Large intestine (tissue), 3 donors: ENCODE measurements at regions not wholly inside any gene's neighbourhood (a gene's known extent, or its start where the extent isn't known, plus 50 kb on each side); places are given as distances from the start of the nearest gene placed in this dataset.

Experiments
- DNase-seq, 2 donors: peaks; one replicate each; pipeline versions ENCODE4 v3.0.0 to v3.0.0-alpha.2; 2013
- H3K27ac ChIP-seq: one replicate; pipeline ENCODE4 v1.5.1; 2013; ENCODE audit warnings: low read length
- H3K27me3 ChIP-seq: 2 replicates; pipeline ENCODE4 v1.6.1; 2013; ENCODE audit warnings: low read length; ENCODE audit not compliant: control insufficient read depth, insufficient read depth
- H3K36me3 ChIP-seq: 2 replicates; pipeline ENCODE4 v1.6.1; 2013; ENCODE audit warnings: low read length; ENCODE audit not compliant: control insufficient read depth, insufficient read depth
- H3K4me1 ChIP-seq: one replicate; pipeline ENCODE4 v1.6.1; 2013; ENCODE audit warnings: low read length; ENCODE audit not compliant: control insufficient read depth, insufficient read depth
- H3K4me3 ChIP-seq: one replicate; pipeline ENCODE4 v1.5.1; 2013; ENCODE audit warnings: low read length
- H3K9me3 ChIP-seq: one replicate; pipeline ENCODE4 v1.6.1; 2013; ENCODE audit warnings: mild to moderate bottlenecking, low read depth, low read length, moderate library complexity; ENCODE audit not compliant: control insufficient read depth
- WGBS: methylation state at CpG from one replicate; pipeline ENCODE4 v1.1.5; 2013; ENCODE audit warnings: low lambda C conversion rate; ENCODE audit not compliant: insufficient coverage; 5-methylcytosine and 5-hydroxymethylcytosine counted together

DNA sequence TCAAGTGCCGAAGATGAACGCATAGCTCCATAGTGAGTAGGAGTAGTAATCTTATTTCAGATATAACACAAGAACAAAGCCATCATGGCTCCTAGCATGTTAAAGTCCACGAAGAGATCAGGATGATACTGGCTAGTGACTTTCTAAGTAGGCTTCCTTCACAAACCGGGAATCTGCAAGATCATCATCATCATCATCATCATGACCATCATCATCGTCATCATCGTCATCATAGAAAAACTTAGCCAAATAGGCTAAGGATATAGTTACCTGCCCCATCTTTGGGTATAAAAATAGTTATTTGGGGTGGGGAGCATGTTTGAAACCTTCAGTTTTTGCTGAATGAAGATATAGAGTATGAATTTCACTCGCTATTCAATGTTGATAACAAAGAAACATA is 57.9 kb downstream of the PYDC2 start:
- Histone ChIP-seq H3K36me3 (no peaks in the 10 kb centered on the region), H3K9me3 (no peaks in the 10 kb centered on the region), H3K4me1 (no peaks in the 10 kb centered on the region), H3K4me3 (no peak overlapping the region), H3K27ac (no peak overlapping the region), H3K27me3 (no peaks in the 10 kb centered on the region)
- 89% methylated on average over 3 of the region's 7 CpGs for whole genome bisulfite sequencing
- DNase-seq, result no peak

DNA sequence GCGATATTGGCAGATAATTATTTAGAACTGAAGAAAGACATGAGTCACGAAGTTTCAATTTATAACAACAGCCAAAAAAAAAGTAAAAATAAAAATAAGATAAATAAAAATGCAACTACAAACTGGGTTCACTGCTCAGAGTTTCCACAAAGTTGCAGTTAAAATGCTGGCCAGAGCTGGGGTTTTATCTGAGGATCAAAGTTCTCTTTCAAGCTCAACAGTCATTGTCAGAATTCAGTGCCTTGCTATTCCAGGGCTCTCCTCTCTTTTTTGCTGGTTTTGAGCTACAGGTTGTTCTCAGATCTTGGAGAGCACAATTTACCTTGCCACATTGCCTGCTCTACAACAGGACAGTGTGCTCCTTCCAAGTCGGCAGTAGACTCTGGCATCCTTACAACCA is 60.1 kb downstream of the PYDC2 start:
- no peaks in the 10 kb centered on the region for H3K36me3 ChIP-seq
- no peak for DNase-seq
- H3K27ac ChIP-seq, result no peak overlapping the region
- WGBS, result 93% methylated on average over 2 of the region's 3 CpGs
- no peak overlapping the region for H3K4me3 ChIP-seq
- no peaks in the 10 kb centered on the region for H3K9me3 ChIP-seq
- no peaks in the 10 kb centered on the region for H3K27me3 ChIP-seq
- no peaks in the 10 kb centered on the region for H3K4me1 ChIP-seq

DNA sequence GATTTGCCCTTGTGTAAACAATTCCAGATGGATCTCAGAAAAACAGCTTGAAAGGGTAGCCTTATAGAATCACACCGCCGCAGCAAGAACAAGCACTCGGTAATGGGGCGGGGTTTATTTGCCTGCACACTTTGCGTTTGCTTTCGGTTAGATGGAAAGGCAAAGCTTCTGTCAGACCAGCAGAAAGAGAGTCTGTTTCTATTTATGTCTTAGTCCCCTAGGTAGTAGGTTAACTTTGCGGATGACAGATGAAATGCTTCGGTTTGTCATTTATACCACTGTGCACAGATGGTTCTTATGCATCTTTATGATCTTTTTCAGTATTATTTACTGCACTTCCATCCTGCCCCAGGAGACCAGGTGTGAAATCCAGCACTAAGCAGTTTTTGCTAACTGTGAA is 62.2 kb downstream of the PYDC2 start:
- no peak for DNase-seq
- H3K36me3 ChIP-seq, result no peaks in the 10 kb centered on the region
- H3K27ac ChIP-seq, result no peak overlapping the region
- WGBS, result 88% methylated on average over 5 of the region's 8 CpGs
- H3K4me1 ChIP-seq, result no peaks in the 10 kb centered on the region
- no peaks in the 10 kb centered on the region for H3K9me3 ChIP-seq
- H3K4me3 ChIP-seq, result no peak overlapping the region
- H3K27me3 ChIP-seq, result no peaks in the 10 kb centered on the region

DNA sequence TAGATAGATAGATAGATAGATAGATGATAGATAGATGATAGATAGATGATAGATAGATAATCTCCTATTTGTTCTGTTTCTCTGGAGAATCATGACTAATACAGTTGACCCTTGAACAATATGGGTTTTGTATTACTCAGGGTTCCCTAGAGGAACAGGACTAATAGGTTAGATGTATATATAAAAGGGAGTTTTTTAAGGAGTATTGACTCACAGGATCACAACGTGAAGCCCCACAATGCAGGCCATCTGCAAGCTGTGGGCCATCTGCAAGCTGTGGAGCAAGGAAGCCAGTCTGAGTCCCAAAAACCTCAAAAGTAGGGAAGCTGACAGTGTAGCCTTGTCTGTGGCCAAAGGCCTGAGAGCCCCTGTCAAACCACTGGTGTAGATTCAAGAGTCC is 67.6 kb downstream of the PYDC2 start:
- no peak overlapping the region for H3K27ac ChIP-seq
- no CpG with 5 or more reads among the region's 1 CpG for WGBS

DNA sequence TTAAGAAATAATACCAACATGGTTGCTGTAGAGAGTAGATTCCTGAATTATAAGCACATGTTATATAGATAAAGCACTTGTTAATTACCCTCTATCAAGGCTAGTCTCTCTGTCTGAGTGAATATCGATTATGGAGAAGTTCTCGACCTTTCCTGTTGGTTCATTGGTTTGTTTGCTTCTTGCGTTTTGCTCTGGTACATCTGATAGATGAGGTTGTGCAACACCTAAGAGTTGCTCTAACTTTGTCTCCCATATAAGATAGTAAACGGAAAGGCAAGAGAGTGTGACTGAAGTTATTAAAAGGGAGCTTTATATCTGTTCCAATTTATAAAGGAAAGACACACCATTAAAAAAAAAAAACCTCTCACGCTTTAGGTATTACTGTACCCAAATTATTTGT is 69.0 kb downstream of the PYDC2 start:
- H3K27ac ChIP-seq, result no peak overlapping the region
- no peaks in the 10 kb centered on the region for H3K36me3 ChIP-seq
- DNase-seq, result no peak
- H3K4me3 ChIP-seq, result no peak overlapping the region
- no peaks in the 10 kb centered on the region for H3K4me1 ChIP-seq
- 100% methylated on average over 1 of the region's 5 CpGs for WGBS
- no peaks in the 10 kb centered on the region for H3K27me3 ChIP-seq
- H3K9me3 ChIP-seq, result no peaks in the 10 kb centered on the region

More for the DNA sequence above, 67.6 kb downstream of the PYDC2 start:
- no peaks in the 10 kb centered on the region for H3K36me3 ChIP-seq
- H3K4me3 ChIP-seq, result no peak overlapping the region
- H3K4me1 ChIP-seq, result no peaks in the 10 kb centered on the region
- no peaks in the 10 kb centered on the region for H3K27me3 ChIP-seq
- no peak for DNase-seq
- no peaks in the 10 kb centered on the region for H3K9me3 ChIP-seq

DNA sequence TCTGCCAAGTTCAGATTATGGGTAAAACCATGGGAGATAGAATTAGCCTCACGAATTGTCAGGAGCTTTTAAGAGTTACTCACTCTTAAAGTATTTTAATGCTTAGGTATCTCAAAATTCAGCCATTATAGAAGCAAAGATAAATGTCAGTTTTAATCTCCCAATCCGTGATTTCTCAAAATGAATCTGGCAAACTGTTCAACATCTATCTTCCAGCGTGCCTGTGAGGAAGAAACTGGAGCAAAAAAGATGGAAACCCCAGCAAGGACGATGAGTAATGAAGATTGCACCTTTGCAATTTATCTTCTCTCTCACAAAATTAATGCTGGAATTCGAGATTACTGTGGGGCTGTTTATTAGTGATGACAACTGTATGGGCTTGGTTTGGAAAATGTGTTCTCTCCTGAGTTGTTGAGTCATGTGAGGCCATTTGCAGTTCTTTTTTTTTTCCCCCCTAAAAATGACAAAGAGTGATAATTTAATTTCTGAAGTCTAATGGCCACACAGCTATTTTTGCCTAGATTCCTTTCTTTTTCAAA is 70.5 kb downstream of the PYDC2 start:
- H3K36me3 ChIP-seq, result no peaks in the 10 kb centered on the region
- H3K27ac ChIP-seq, result no peak overlapping the region
- 90% methylated on average over 2 of the region's 5 CpGs for WGBS
- H3K9me3 ChIP-seq, result no peaks in the 10 kb centered on the region
- no peaks in the 10 kb centered on the region for H3K27me3 ChIP-seq
- H3K4me1 ChIP-seq, result no peaks in the 10 kb centered on the region
- H3K4me3 ChIP-seq, result no peak overlapping the region
- DNase-seq, result no peak

DNA sequence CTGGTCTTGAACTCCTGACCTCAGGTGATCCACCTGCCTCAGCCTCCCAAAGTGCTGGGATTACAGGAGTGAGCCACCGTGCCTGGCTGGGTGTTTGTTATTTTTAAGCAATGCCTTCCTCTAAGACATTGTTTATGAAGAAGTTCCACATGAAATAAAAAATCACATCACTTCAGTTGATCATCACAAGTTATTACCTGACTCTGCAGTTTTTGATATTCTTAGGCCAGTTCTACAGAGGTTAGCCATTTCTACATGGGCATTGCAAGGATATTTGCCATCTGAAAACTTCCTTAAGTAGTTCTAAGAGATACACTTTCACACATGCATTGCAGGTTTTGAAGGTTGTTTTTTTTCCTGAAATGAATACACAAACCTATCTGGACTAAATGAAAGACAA is 82.1 kb downstream of the PYDC2 start:
- H3K4me3 ChIP-seq, result no peak overlapping the region
- DNase-seq, result no peak
- H3K9me3 ChIP-seq, result no peaks in the 10 kb centered on the region
- no peaks in the 10 kb centered on the region for H3K4me1 ChIP-seq
- no peaks in the 10 kb centered on the region for H3K36me3 ChIP-seq
- WGBS, result no CpG with 5 or more reads among the region's 1 CpG
- H3K27ac ChIP-seq, result no peak overlapping the region
- H3K27me3 ChIP-seq, result no peaks in the 10 kb centered on the region

DNA sequence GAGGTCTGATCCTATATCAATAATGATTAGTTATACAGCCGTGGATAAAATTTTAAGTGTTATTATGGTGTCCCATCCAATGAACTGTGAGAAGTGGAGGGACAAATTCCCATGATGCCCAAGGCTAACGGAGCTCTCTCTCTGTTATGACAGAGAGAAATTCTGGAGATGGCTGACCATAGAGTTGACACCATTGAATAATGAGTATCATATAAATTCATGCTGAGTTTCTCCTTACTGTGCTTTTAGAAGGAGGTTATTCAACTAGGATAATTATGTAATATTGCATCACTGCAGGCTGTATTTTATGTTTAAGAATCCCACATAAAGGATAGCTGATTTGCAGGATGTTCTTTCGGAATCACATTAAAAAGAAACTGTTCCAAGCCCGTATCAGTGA is 82.9 kb downstream of the PYDC2 start:
- Histone ChIP-seq H3K27ac (no peak overlapping the region), H3K9me3 (no peaks in the 10 kb centered on the region), H3K27me3 (no peaks in the 10 kb centered on the region), H3K36me3 (no peaks in the 10 kb centered on the region), H3K4me1 (no peaks in the 10 kb centered on the region), H3K4me3 (no peak overlapping the region)
- no peak for DNase-seq
- 94% methylated on average over 2 of the region's 4 CpGs for WGBS

DNA sequence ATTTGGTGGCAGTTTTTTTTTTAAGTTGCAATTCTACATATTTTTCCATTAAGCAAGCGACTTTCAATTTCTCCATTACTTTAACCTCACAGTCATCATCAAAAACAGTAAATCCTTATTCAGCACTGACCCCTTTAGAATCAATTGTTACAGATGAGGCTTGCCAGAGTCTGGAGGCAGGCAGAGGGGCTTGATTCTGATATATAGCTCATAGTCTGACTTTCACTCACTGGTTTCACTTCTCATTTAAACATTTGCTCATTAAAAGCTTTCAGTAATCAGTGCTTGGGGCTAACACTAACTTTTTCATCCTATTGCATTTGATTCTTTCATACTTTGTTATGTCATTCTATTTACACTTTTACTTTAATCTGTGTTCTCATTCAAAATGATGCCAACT is 88.4 kb downstream of the PYDC2 start:
- Histone ChIP-seq H3K9me3 (no peaks in the 10 kb centered on the region), H3K27ac (no peak overlapping the region), H3K4me3 (no peak overlapping the region), H3K4me1 (no peaks in the 10 kb centered on the region), H3K36me3 (no peaks in the 10 kb centered on the region), H3K27me3 (no peaks in the 10 kb centered on the region)
- DNase-seq, result no peak
- WGBS, result no CpG with 5 or more reads among the region's 1 CpG

DNA sequence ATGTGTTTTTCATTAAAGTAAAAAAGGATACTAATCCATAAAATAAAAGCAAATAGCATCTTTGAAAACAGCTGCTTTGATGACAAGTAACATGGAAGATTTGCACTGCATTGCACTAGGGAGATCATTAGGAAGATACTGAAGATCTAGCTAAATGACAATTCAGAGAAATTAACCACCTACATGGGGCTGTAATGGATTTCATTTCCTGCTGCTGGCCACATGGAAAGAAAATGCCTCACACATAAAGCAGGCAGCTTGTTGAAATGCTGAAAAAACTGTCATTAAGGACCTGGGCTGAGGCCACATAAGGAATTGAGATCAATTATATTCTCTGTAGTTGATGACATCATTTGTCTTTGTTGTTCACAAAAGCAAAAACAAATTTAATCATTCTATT is 94.1 kb downstream of the PYDC2 start:
- DNase-seq, result no peak
- Histone ChIP-seq H3K4me1 (no peaks in the 10 kb centered on the region), H3K27me3 (no peaks in the 10 kb centered on the region), H3K4me3 (no peak overlapping the region), H3K9me3 (no peaks in the 10 kb centered on the region), H3K36me3 (no peaks in the 10 kb centered on the region), H3K27ac (no peak overlapping the region)

DNA sequence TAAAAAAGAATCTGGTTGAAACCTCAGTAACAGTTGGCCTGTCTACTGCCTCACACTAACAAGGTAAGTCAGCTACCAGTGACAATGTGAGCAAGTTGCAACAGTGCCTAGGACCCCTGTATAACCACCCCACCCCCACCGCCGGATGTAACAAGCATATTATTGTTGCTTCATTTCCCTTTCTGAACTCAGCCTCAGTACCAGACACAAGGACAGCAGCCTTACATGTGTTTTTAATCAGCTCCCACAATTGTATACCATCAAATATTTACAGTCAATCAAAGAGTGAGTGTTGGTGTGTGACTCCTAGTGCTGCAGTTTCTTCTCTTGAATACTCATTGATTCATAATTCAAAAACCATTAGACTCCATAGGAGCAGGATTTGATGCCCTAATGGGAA is 96.4 kb downstream of the PYDC2 start:
- WGBS, result no CpG with 5 or more reads among the region's 2 CpGs

More for the DNA sequence above, 96.4 kb downstream of the PYDC2 start:
- no peaks in the 10 kb centered on the region for H3K9me3 ChIP-seq
- no peak overlapping the region for H3K27ac ChIP-seq
- no peaks in the 10 kb centered on the region for H3K4me1 ChIP-seq
- no peak for DNase-seq
- no peaks in the 10 kb centered on the region for H3K36me3 ChIP-seq
- H3K27me3 ChIP-seq, result no peaks in the 10 kb centered on the region
- H3K4me3 ChIP-seq, result no peak overlapping the region
